ENCODE measurements at regions not wholly inside any gene's neighbourhood (a gene's known extent, or its start where the extent isn't known, plus 50 kb on each side); places are given as distances from the start of the nearest gene placed in this dataset.

GRCh38 chr2:43071599-43072550 is 154.5 kb downstream of the ZFP36L2 start:
- Histone ChIP-seq H3K36me3 (ENCODE audit: control insufficient read depth in 2 of 2, extremely low read depth in 1 of 2, insufficient read depth in 2 of 2, low read length in 2 of 2) (peaks cover 0 to 2% of the 10 kb centered on the region in 2 experiments), H3K4me1 (ENCODE audit: control insufficient read depth, extremely low read depth, insufficient read depth, low read length) (peaks cover 62% of the 10 kb centered on the region), H3K27ac (ENCODE audit: control insufficient read depth, insufficient read depth, low read length) (no peak overlapping the region), H3K27me3 (ENCODE audit: control insufficient read depth, extremely low read depth, insufficient read depth, low read length) (no peaks in the 10 kb centered on the region), H3K9ac (ENCODE audit: control insufficient read depth, extremely low read depth, insufficient read depth, low read length) (no peak overlapping the region), H3K4me2 (ENCODE audit: control insufficient read depth, extremely low read depth, insufficient read depth, low read depth, low read length) (no peak overlapping the region), H2AFZ (ENCODE audit: control insufficient read depth, low read length) (no peak overlapping the region), H3K9me3 (ENCODE audit: control insufficient read depth, low read depth, low read length) (no peaks in the 10 kb centered on the region), H3K9me1 (ENCODE audit: control insufficient read depth, extremely low read depth, insufficient read depth, low read length) (no peaks in the 10 kb centered on the region), H3K79me2 (ENCODE audit: control insufficient read depth, insufficient read depth, low read length) (peaks cover 10% of the 10 kb centered on the region), H3K4me3 (ENCODE audit: control insufficient read depth in 2 of 3, extremely low read depth in 1 of 3, insufficient read depth in 2 of 3, low read depth in 1 of 3, low read length in 3 of 3) (no peak overlapping the region), H4K20me1 (ENCODE audit: control insufficient read depth, extremely low read depth, insufficient read depth, low read length) (no peaks in the 10 kb centered on the region)
- FAIRE-seq (no peak), DNase-seq (ENCODE audit: low read depth, low spot score) (no peak)
- dilution Hi-C loops (cut with MboI; ENCODE audit: extremely low pct_ligation_motif_present, low sequenced_read_pairs): no loop called here
- TF ChIP-seq EZH2 (IDR thresholded peaks at IDR 0.05; ENCODE audit: low read length): no peak
- TF ChIP-seq, protein P1, sequence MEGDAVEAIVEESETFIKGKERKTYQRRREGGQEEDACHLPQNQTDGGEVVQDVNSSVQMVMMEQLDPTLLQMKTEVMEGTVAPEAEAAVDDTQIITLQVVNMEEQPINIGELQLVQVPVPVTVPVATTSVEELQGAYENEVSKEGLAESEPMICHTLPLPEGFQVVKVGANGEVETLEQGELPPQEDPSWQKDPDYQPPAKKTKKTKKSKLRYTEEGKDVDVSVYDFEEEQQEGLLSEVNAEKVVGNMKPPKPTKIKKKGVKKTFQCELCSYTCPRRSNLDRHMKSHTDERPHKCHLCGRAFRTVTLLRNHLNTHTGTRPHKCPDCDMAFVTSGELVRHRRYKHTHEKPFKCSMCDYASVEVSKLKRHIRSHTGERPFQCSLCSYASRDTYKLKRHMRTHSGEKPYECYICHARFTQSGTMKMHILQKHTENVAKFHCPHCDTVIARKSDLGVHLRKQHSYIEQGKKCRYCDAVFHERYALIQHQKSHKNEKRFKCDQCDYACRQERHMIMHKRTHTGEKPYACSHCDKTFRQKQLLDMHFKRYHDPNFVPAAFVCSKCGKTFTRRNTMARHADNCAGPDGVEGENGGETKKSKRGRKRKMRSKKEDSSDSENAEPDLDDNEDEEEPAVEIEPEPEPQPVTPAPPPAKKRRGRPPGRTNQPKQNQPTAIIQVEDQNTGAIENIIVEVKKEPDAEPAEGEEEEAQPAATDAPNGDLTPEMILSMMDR (optimal IDR thresholded peaks at IDR 0.05 in 1 of 3, IDR thresholded peaks at IDR 0.05 in 1 of 3, conservative IDR thresholded peaks at IDR 0.05 in 1 of 3; ENCODE audit: extremely low read depth in 1 of 3, insufficient read depth in 2 of 3, low read length in 3 of 3): no peak

- dilution Hi-C loops (cut with MboI; ENCODE audit: extremely low pct_ligation_motif_present, low sequenced_read_pairs): no loop called here
- Histone ChIP-seq H3K4me2 (ENCODE audit: control insufficient read depth, extremely low read depth, insufficient read depth, low read depth, low read length) (no peak overlapping the region), H3K9me1 (ENCODE audit: control insufficient read depth, extremely low read depth, insufficient read depth, low read length) (no peaks in the 10 kb centered on the region), H3K4me1 (ENCODE audit: control insufficient read depth, extremely low read depth, insufficient read depth, low read length) (peaks cover 53% of the 10 kb centered on the region), H3K9ac (ENCODE audit: control insufficient read depth, extremely low read depth, insufficient read depth, low read length) (no peak overlapping the region), H2AFZ (ENCODE audit: control insufficient read depth, low read length) (no peak overlapping the region), H3K36me3 (ENCODE audit: control insufficient read depth in 2 of 2, extremely low read depth in 1 of 2, insufficient read depth in 2 of 2, low read length in 2 of 2) (peaks cover 0 to 2% of the 10 kb centered on the region in 2 experiments), H4K20me1 (ENCODE audit: control insufficient read depth, extremely low read depth, insufficient read depth, low read length) (no peaks in the 10 kb centered on the region), H3K27ac (ENCODE audit: control insufficient read depth, insufficient read depth, low read length) (no peak overlapping the region), H3K27me3 (ENCODE audit: control insufficient read depth, extremely low read depth, insufficient read depth, low read length) (no peaks in the 10 kb centered on the region), H3K9me3 (ENCODE audit: control insufficient read depth, low read depth, low read length) (no peaks in the 10 kb centered on the region), H3K79me2 (ENCODE audit: control insufficient read depth, insufficient read depth, low read length) (peaks cover 10% of the 10 kb centered on the region), H3K4me3 (ENCODE audit: control insufficient read depth in 2 of 3, extremely low read depth in 1 of 3, insufficient read depth in 2 of 3, low read depth in 1 of 3, low read length in 3 of 3) (no peak overlapping the region)
- DNase-seq (ENCODE audit: low read depth, low spot score) (no peak), FAIRE-seq (no peak)
- TF ChIP-seq EZH2 (IDR thresholded peaks at IDR 0.05; ENCODE audit: low read length): no peak
- TF ChIP-seq, protein P1 (optimal IDR thresholded peaks at IDR 0.05 in 1 of 3, IDR thresholded peaks at IDR 0.05 in 1 of 3, conservative IDR thresholded peaks at IDR 0.05 in 1 of 3; ENCODE audit: extremely low read depth in 1 of 3, insufficient read depth in 2 of 3, low read length in 3 of 3): no peak
These were observed 155.5 kb downstream of the ZFP36L2 start for GRCh38 chr2:43070676-43071502.

All from keratinocyte (primary cell).